HepG2 (cell line): ENCODE measurements at regions not wholly inside any gene's neighbourhood (a gene's known extent, or its start where the extent isn't known, plus 50 kb on each side); places are given as distances from the start of the nearest gene placed in this dataset.

Source experiments
- ATAC-seq: fragments of 200-7000 bp; cut with Tn5 transposase; 3 replicates; pipeline ENCODE4 v1.9.1; 2020; ENCODE audit warnings: mild to moderate bottlenecking, moderate library complexity
- BruUV-seq: library from RNA; stranded (reverse); fragments of 400-500 nt; replicated peaks from 2 replicates; lab custom pipeline; 2021; lab: Mats Ljungman, UMichigan
- CTCF ChIA-PET: fragments of 300-600 bp; formaldehyde crosslinking; extraction: SDS; loops from one replicate; lab custom pipeline; 2021; ENCODE audit warnings: low total read pairs, inconsistent platforms, low intra/inter-chr PET ratio; lab: Yijun Ruan, JAX
- POLR2A ChIA-PET: fragments of 350-600 bp; sonication (Branson Sonifier 250); formaldehyde crosslinking; loops from one replicate; lab custom pipeline; 2020; ENCODE audit warnings: antibody characterized with exemption, inconsistent platforms; lab: Yijun Ruan, JAX
- DNase-seq: peaks from one replicate; pipeline ENCODE4 v3.0.0-alpha.2; 2015; ENCODE audit warnings: low spot score
- FAIRE-seq: peaks from 3 replicates; lab custom pipeline; 2011; peaks lifted over from hg19 to GRCh38; lab: Jason Lieb, UNC
- H2AFZ ChIP-seq: one replicate; pipeline ENCODE4 v1.6.1; 2011; ENCODE audit warnings: low read length, inconsistent platforms
- H3K27ac ChIP-seq: fragments of 300-600 bp; 3 replicates; pipeline ENCODE4 v1.8.0; 2011; ENCODE audit warnings: mixed run types, mild to moderate bottlenecking, mixed read lengths, low read length, inconsistent platforms; ENCODE audit not compliant: insufficient read depth; ENCODE audit errors: extremely low read length
- H3K27me3 ChIP-seq, 2 experiments: fragments of 200-600 bp in 1 of 2; 2 replicates in 1 of 2; 3 replicates in 1 of 2; pipeline versions ENCODE4 v1.6.0 to v1.8.0; 2011; ENCODE audit warnings: low read length in 2 of 2, mild to moderate bottlenecking in 2 of 2, moderate library complexity in 2 of 2, inconsistent platforms in 1 of 2; ENCODE audit not compliant: insufficient read depth in 2 of 2, control insufficient read depth in 1 of 2
- H3K36me3 ChIP-seq, 2 experiments: fragments of 200-600 bp in 1 of 2; replicated peaks in 1 of 2; 2 replicates in 1 of 2; 3 replicates in 1 of 2; pipeline versions ENCODE4 v1.5.1 to v1.8.0; 2011; ENCODE audit warnings: low read length in 2 of 2, inconsistent platforms in 1 of 2; ENCODE audit not compliant: insufficient read depth in 2 of 2, control insufficient read depth in 1 of 2
- H3K4me1 ChIP-seq: 2 replicates; pipeline ENCODE4 v1.5.1; 2012; ENCODE audit warnings: low read length, inconsistent platforms; ENCODE audit not compliant: insufficient read depth
- H3K4me2 ChIP-seq: 2 replicates; pipeline ENCODE4 v1.6.0; 2011; ENCODE audit warnings: low read depth, low read length, inconsistent platforms
- H3K4me3 ChIP-seq, 3 experiments: fragments of 200-600 bp in 1 of 3; sonication (generic), shearing (Covaris generic) in 1 of 3; replicated peaks in 1 of 3; 2 replicates each; pipeline ENCODE4 v1.5.1; 2011 to 2016; ENCODE audit warnings: low read length in 3 of 3, inconsistent platforms in 2 of 3, low read depth in 2 of 3, mild to moderate bottlenecking in 2 of 3, control low read depth in 1 of 3, mixed read lengths in 1 of 3; ENCODE audit not compliant: insufficient read depth in 1 of 3
- H3K79me2 ChIP-seq: one replicate; pipeline ENCODE4 v1.6.1; 2011; ENCODE audit warnings: low read length, inconsistent platforms; ENCODE audit not compliant: insufficient read depth
- H3K9ac ChIP-seq: 2 replicates; pipeline ENCODE4 v1.6.0; 2011; ENCODE audit warnings: mild to moderate bottlenecking, low read depth, low read length, inconsistent platforms; ENCODE audit not compliant: insufficient read depth
- H3K9me3 ChIP-seq: 2 replicates; pipeline ENCODE4 v1.5.1; 2012; ENCODE audit warnings: mild to moderate bottlenecking, low read length
- H4K20me1 ChIP-seq: 2 replicates; pipeline ENCODE4 v1.6.0; 2011; ENCODE audit warnings: inconsistent platforms, mild to moderate bottlenecking, low read length, moderate library complexity; ENCODE audit not compliant: insufficient read depth
- BRCA1 ChIP-seq: sonication (generic); formaldehyde crosslinking; IDR thresholded peaks from 2 replicates; pipeline ENCODE4 v1.4.0; 2020; ENCODE audit warnings: missing genetic modification reagents
- DPF2 ChIP-seq: sonication (generic); formaldehyde crosslinking; IDR thresholded peaks from 2 replicates; pipeline ENCODE4 v1.4.0; 2020; ENCODE audit warnings: mild to moderate bottlenecking, low read depth, missing genetic modification reagents, borderline replicate concordance
- HCFC1 ChIP-seq: fragments of 150-350 bp; IDR thresholded peaks from 2 replicates; pipeline ENCODE4 v1.6.1; 2014; ENCODE audit warnings: low read depth, low read length
- HES4 ChIP-seq: sonication (generic); formaldehyde crosslinking; IDR thresholded peaks from 2 replicates; pipeline ENCODE4 v1.9.0; 2021; ENCODE audit warnings: mild to moderate bottlenecking, missing genetic modification reagents, borderline replicate concordance
- NAIF1 ChIP-seq: sonication (generic); formaldehyde crosslinking; IDR thresholded peaks from 2 replicates; pipeline ENCODE4 v1.5.0; 2020; ENCODE audit warnings: mild to moderate bottlenecking, missing genetic modification reagents, borderline replicate concordance
- SP140L ChIP-seq: sonication (generic); formaldehyde crosslinking; IDR thresholded peaks from 2 replicates; pipeline ENCODE4 v1.4.0; 2020; ENCODE audit warnings: missing genetic modification reagents, borderline replicate concordance
- TBL1XR1 ChIP-seq: fragments of 150-350 bp; IDR thresholded peaks from 2 replicates; pipeline ENCODE4 v1.6.1; 2014; ENCODE audit warnings: borderline replicate concordance, low read length; ENCODE audit not compliant: partially characterized antibody
- ZNF143 ChIP-seq: sonication (generic); formaldehyde crosslinking; IDR thresholded peaks from 2 replicates; pipeline ENCODE4 v1.4.0; 2020; ENCODE audit warnings: missing genetic modification reagents
- ZNF282 ChIP-seq: fragments of 450-650 bp; IDR thresholded peaks from 2 replicates; pipeline ENCODE4 v1.6.1; 2018; ENCODE audit not compliant: partially characterized antibody
- ZNF335 ChIP-seq: sonication (generic); formaldehyde crosslinking; IDR thresholded peaks from 2 replicates; pipeline ENCODE4 v1.4.0; 2020; ENCODE audit warnings: missing genetic modification reagents
- ZNF33B ChIP-seq: sonication (generic); formaldehyde crosslinking; IDR thresholded peaks from 2 replicates; pipeline ENCODE4 v1.5.1; 2020; ENCODE audit warnings: mild to moderate bottlenecking, missing genetic modification reagents
- ZNF639 ChIP-seq: conservative IDR thresholded peaks from 2 replicates; pipeline ENCODE4 v1.6.1; 2018; ENCODE audit warnings: missing genetic modification reagents
- ZNF773 ChIP-seq: sonication (generic); formaldehyde crosslinking; IDR thresholded peaks from 2 replicates; pipeline ENCODE4 v1.4.0; 2020; ENCODE audit warnings: missing genetic modification reagents, borderline replicate concordance
- in situ Hi-C: cut with HindIII; loops from 2 replicates; pipeline ENCODE4 v1.10.0; 2017; ENCODE audit warnings: low pct_unique_long_range_greater_than_20kb; ENCODE audit not compliant: extremely low pct_ligation_motif_present
- intact Hi-C: fragments of 100-400 bp; cut with micrococcal nuclease; formaldehyde crosslinking; loops from one replicate; pipeline ENCODE4 v1.10.0; 2022; ENCODE audit not compliant: unreplicated experiment
- TF ChIP-seq, protein P1 (sequence below): fragments of 450-650 bp; IDR thresholded peaks from 2 replicates; pipeline ENCODE4 v1.6.1; 2017; ENCODE audit warnings: mild to moderate bottlenecking

DNA sequence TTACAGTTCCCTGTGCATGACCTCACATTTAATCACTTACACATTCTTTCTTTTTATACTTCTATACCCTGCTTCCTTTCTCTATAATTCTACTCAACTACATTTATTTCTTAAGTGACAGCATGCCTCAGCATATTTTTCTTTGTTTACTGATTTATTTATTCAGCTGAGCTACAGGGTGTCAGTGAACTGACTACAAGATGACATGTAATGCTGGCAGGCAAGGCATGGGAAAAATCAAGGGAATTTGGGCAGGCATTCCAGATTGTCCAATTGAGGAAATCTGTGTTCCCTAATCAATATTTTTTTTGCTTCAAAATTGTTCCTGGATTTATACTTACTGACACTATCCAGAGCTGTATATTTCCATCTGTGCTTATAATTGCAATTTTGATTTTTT, 875.5 kb downstream of the C4orf33 start:
- intact Hi-C loops: no loop called here
- no peak overlapping the region for H3K27ac ChIP-seq

More for the DNA sequence above, 875.5 kb downstream of the C4orf33 start:
- no peaks in the 10 kb centered on the region for H3K27me3 ChIP-seq
- CTCF ChIA-PET: no interaction called here
- TF ChIP-seq SP140L (CRISPR knock-in tag) (no peak), HCFC1 (no peak), ZNF143 (CRISPR knock-in tag) (no peak), NAIF1 (no peak), DPF2 (CRISPR knock-in tag) (no peak), ZNF33B (CRISPR knock-in tag) (no peak), ZNF773 (CRISPR knock-in tag) (no peak), HES4 (no peak), ZNF639 (CRISPR knock-in tag) (no peak), BRCA1 (CRISPR knock-in tag) (no peak), ZNF335 (no peak), TBL1XR1 (no peak), ZNF282 (no peak)
- TF ChIP-seq, protein P1, sequence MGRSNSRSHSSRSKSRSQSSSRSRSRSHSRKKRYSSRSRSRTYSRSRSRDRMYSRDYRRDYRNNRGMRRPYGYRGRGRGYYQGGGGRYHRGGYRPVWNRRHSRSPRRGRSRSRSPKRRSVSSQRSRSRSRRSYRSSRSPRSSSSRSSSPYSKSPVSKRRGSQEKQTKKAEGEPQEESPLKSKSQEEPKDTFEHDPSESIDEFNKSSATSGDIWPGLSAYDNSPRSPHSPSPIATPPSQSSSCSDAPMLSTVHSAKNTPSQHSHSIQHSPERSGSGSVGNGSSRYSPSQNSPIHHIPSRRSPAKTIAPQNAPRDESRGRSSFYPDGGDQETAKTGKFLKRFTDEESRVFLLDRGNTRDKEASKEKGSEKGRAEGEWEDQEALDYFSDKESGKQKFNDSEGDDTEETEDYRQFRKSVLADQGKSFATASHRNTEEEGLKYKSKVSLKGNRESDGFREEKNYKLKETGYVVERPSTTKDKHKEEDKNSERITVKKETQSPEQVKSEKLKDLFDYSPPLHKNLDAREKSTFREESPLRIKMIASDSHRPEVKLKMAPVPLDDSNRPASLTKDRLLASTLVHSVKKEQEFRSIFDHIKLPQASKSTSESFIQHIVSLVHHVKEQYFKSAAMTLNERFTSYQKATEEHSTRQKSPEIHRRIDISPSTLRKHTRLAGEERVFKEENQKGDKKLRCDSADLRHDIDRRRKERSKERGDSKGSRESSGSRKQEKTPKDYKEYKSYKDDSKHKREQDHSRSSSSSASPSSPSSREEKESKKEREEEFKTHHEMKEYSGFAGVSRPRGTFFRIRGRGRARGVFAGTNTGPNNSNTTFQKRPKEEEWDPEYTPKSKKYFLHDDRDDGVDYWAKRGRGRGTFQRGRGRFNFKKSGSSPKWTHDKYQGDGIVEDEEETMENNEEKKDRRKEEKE: no peak
- TF ChIP-seq, all 625 proteins: peak for 0
- Histone ChIP-seq H3K4me2 (no peak overlapping the region), H3K36me3 (no peaks in the 10 kb centered on the region), H3K9ac (no peak overlapping the region), H3K9me3 (no peaks in the 10 kb centered on the region), H3K4me3 (no peak overlapping the region), H4K20me1 (no peaks in the 10 kb centered on the region), H3K4me1 (no peaks in the 10 kb centered on the region), H2AFZ (no peak overlapping the region), H3K79me2 (no peaks in the 10 kb centered on the region)
- FAIRE-seq: no peak
- POLR2A ChIA-PET: no interaction called here
- DNase-seq: no peak
- in situ Hi-C loops: no loop called here
- ATAC-seq: no peak
- BruUV-seq: no TSS peak
